GM23338 (cell line): ENCODE measurements at regions not wholly inside any gene's neighbourhood (a gene's known extent, or its start where the extent isn't known, plus 50 kb on each side); places are given as distances from the start of the nearest gene placed in this dataset.

Experiments used
- CREB1 ChIP-seq: fragments of 250-450 bp; sonication (Bioruptor Pico); IDR thresholded peaks from 2 replicates; pipeline ENCODE4 v1.5.0; 2020; ENCODE audit warnings: low read depth, mild to moderate bottlenecking, moderate library complexity
- ETS1 ChIP-seq: IDR thresholded peaks from 2 replicates; pipeline ENCODE4 v1.6.1; 2016; ENCODE audit warnings: antibody characterized with exemption
- EZH2 ChIP-seq: fragments of 200-600 bp; sonication (generic); IDR thresholded peaks from one replicate; pipeline ENCODE4 v1.8.0; 2017; ENCODE audit warnings: antibody characterized with exemption, mild to moderate bottlenecking, low read depth; ENCODE audit not compliant: unreplicated experiment
- EZH2phosphoT487 ChIP-seq: fragments of 200-600 bp; sonication (generic); IDR thresholded peaks from one replicate; pipeline ENCODE4 v1.8.1; 2018; ENCODE audit warnings: antibody characterized with exemption; ENCODE audit not compliant: unreplicated experiment
- JUNB ChIP-seq: IDR thresholded peaks from one replicate; pipeline ENCODE4 v1.6.1; 2016; ENCODE audit warnings: antibody characterized with exemption; ENCODE audit not compliant: unreplicated experiment
- NANOG ChIP-seq: IDR thresholded peaks from 2 replicates; pipeline ENCODE4 v1.6.1; 2016; ENCODE audit warnings: antibody characterized with exemption, borderline replicate concordance
- POLR2AphosphoS5 ChIP-seq: IDR thresholded peaks from 2 replicates; pipeline ENCODE4 v1.6.1; 2016; ENCODE audit warnings: antibody characterized with exemption, low read depth
- REST ChIP-seq: IDR thresholded peaks from one replicate; pipeline ENCODE4 v1.6.1; 2018; ENCODE audit warnings: antibody characterized with exemption; ENCODE audit not compliant: unreplicated experiment
- ZNF331 ChIP-seq: fragments of 250-450 bp; sonication (Bioruptor Pico); IDR thresholded peaks from 2 replicates; pipeline ENCODE4 v1.5.0; 2020; ENCODE audit warnings: low read depth, mild to moderate bottlenecking, moderate library complexity
- ZNF462 ChIP-seq: fragments of 250-450 bp; sonication (Bioruptor Pico); IDR thresholded peaks from 2 replicates; pipeline ENCODE4 v1.5.0; 2020; ENCODE audit warnings: mild to moderate bottlenecking, moderate library complexity
- TF ChIP-seq, protein P1 (sequence below), 2 experiments: fragments of 200-600 bp in 1 of 2; sonication (generic) in 1 of 2; conservative IDR thresholded peaks; 2 replicates each; pipeline versions ENCODE4 v1.5.1 to v1.6.1; 2016 to 2017; ENCODE audit warnings: antibody characterized with exemption in 2 of 2, low read depth in 2 of 2, mild to moderate bottlenecking in 2 of 2, moderate library complexity in 1 of 2

DNA sequence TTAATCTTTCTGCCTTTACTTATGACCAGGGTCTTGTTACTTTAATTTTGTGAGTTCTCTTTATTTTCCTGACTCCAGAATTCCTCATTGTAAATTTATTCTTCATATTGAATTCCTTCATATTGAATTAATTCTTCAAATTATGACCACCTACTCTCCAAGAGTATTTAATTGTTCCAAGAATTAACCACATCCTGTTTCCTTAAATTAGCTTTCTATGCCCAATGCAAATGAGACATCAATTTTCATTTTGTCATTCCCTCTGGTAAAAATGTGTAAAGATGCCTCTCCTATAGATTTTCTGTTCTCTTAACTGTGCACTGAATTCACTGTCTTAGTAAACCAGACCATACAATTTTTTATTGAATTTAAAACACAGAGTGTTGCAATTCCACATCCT is 211.2 kb upstream of the GRIA4 start:
- no peak for TF ChIP-seq POLR2AphosphoS5
- TF ChIP-seq, protein P1, sequence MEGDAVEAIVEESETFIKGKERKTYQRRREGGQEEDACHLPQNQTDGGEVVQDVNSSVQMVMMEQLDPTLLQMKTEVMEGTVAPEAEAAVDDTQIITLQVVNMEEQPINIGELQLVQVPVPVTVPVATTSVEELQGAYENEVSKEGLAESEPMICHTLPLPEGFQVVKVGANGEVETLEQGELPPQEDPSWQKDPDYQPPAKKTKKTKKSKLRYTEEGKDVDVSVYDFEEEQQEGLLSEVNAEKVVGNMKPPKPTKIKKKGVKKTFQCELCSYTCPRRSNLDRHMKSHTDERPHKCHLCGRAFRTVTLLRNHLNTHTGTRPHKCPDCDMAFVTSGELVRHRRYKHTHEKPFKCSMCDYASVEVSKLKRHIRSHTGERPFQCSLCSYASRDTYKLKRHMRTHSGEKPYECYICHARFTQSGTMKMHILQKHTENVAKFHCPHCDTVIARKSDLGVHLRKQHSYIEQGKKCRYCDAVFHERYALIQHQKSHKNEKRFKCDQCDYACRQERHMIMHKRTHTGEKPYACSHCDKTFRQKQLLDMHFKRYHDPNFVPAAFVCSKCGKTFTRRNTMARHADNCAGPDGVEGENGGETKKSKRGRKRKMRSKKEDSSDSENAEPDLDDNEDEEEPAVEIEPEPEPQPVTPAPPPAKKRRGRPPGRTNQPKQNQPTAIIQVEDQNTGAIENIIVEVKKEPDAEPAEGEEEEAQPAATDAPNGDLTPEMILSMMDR (conservative IDR thresholded peaks at IDR 0.05; ENCODE audit: low read depth in 2 of 2), result no peak
- TF ChIP-seq EZH2phosphoT487, result no peak
- TF ChIP-seq ZNF462, result no peak
- no peak for TF ChIP-seq REST
- no peak for TF ChIP-seq CREB1 (CRISPR knock-in tag)
- TF ChIP-seq JUNB, result no peak
- TF ChIP-seq EZH2, result no peak
- no peak for TF ChIP-seq ETS1
- TF ChIP-seq NANOG, result no peak
- TF ChIP-seq ZNF331, result no peak
